ENCODE measurements at regions not wholly inside any gene's neighbourhood (a gene's known extent, or its start where the extent isn't known, plus 50 kb on each side); places are given as distances from the start of the nearest gene placed in this dataset.

DNA sequence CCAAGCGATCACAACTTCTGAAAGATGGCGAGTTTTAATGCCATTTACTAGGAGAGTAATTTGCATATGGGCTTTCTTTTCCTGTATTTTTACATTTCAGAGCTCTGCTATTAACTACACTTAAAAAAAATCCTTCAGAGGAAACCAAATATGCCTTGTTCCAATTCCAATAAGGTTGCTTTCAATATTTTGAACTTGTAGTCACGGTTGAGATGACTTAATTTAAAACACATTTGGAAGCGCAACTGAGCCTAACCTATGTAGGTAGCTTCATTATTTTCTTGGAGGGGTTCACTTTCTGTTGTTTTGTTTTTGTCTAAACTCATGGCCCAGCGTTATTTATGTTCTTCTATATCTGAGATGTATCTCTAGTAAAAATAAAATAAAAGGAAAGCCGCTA, 93.4 kb downstream of the BLID start:
- no peak for TF ChIP-seq POLR2A (IDR thresholded peaks at IDR 0.05)
- TF ChIP-seq, protein P1, sequence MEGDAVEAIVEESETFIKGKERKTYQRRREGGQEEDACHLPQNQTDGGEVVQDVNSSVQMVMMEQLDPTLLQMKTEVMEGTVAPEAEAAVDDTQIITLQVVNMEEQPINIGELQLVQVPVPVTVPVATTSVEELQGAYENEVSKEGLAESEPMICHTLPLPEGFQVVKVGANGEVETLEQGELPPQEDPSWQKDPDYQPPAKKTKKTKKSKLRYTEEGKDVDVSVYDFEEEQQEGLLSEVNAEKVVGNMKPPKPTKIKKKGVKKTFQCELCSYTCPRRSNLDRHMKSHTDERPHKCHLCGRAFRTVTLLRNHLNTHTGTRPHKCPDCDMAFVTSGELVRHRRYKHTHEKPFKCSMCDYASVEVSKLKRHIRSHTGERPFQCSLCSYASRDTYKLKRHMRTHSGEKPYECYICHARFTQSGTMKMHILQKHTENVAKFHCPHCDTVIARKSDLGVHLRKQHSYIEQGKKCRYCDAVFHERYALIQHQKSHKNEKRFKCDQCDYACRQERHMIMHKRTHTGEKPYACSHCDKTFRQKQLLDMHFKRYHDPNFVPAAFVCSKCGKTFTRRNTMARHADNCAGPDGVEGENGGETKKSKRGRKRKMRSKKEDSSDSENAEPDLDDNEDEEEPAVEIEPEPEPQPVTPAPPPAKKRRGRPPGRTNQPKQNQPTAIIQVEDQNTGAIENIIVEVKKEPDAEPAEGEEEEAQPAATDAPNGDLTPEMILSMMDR (IDR thresholded peaks at IDR 0.05), result no peak
